ENCODE measurements at regions not wholly inside any gene's neighbourhood (a gene's known extent, or its start where the extent isn't known, plus 50 kb on each side); places are given as distances from the start of the nearest gene placed in this dataset.

GRCh38 chr21:17709266-17709611 is 96.5 kb upstream of the BTG3 start:
- no peak overlapping the region for H4K91ac ChIP-seq (replicated peaks; ENCODE audit: insufficient read length, low read length)
- H3K56ac ChIP-seq (replicated peaks; ENCODE audit: insufficient read length, low read depth, low read length), result no peak overlapping the region
- no peak overlapping the region for H3K14ac ChIP-seq (ENCODE audit: insufficient read length)
- ChIA-PET POLR2A (ENCODE audit: partially characterized antibody) (no interaction called here), CTCF (ENCODE audit: partially characterized antibody) (no interaction called here)
- no peak overlapping the region for H2BK12ac ChIP-seq (ENCODE audit: low read depth, low read length)
- H3K4me1 ChIP-seq (replicated peaks in 1 of 4; ENCODE audit: control insufficient read depth in 3 of 4, insufficient read depth in 4 of 4, low read length in 3 of 4), result no peaks in the 10 kb centered on the region
- no peak overlapping the region for H2BK15ac ChIP-seq (ENCODE audit: low read length)
- no peaks in the 10 kb centered on the region for H3K23me2 ChIP-seq (ENCODE audit: low read depth, low read length)
- H3K79me2 ChIP-seq (ENCODE audit: control insufficient read depth in 1 of 2, insufficient read depth in 2 of 2, low read length in 2 of 2), result no peaks in the 10 kb centered on the region
- H3K4ac ChIP-seq (replicated peaks; ENCODE audit: insufficient read length, low read depth, low read length), result no peak overlapping the region
- H2AFZ ChIP-seq (ENCODE audit: low read length), result no peak overlapping the region
- no peak for TF ChIP-seq RXRA (IDR thresholded peaks at IDR 0.05; ENCODE audit: insufficient read depth, low read depth, low read length)
- TF ChIP-seq MAX (IDR thresholded peaks at IDR 0.05), result no peak
- TF ChIP-seq GABPA (IDR thresholded peaks at IDR 0.05; ENCODE audit: borderline replicate concordance, insufficient read depth, low read length), result no peak
- no peak for TF ChIP-seq PHF8 (conservative IDR thresholded peaks at IDR 0.05; ENCODE audit: low read depth, low read length)
- TF ChIP-seq SIRT6 (IDR thresholded peaks at IDR 0.05; ENCODE audit: low read length), result no peak
- TF ChIP-seq RAD21 (IDR thresholded peaks at IDR 0.05 in 1 of 2, conservative IDR thresholded peaks at IDR 0.05 in 1 of 2; ENCODE audit: low read depth in 2 of 2, low read length in 2 of 2), result no peak
- no peak for TF ChIP-seq CEBPB (IDR thresholded peaks at IDR 0.05; ENCODE audit: low read depth, low read length)
- no peak for FAIRE-seq
- no peaks in the 10 kb centered on the region for H3K79me1 ChIP-seq (ENCODE audit: low read depth, low read length)
- H4K5ac ChIP-seq (ENCODE audit: insufficient read length, low read depth, low read length), result no peak overlapping the region
- no peaks in the 10 kb centered on the region for H3K36me3 ChIP-seq (ENCODE audit: control insufficient read depth in 2 of 4, insufficient read depth in 4 of 4, low read length in 3 of 4)
- no peak overlapping the region for H4K8ac ChIP-seq (ENCODE audit: extremely low read depth, insufficient read depth, low read length)
- H3K9ac ChIP-seq (replicated peaks in 1 of 4; ENCODE audit: extremely low read depth in 1 of 4, low read depth in 3 of 4, low read length in 3 of 4), result no peak overlapping the region
- H3K23ac ChIP-seq (ENCODE audit: insufficient read length), result no peak overlapping the region
- no peak for DNase-seq (ENCODE audit: low read depth in 1 of 2, low spot score in 2 of 2)
- no peak overlapping the region for H2BK5ac ChIP-seq (ENCODE audit: low read depth, low read length)
- H2BK20ac ChIP-seq (ENCODE audit: low read length), result no peak overlapping the region
- H3K9me3 ChIP-seq (ENCODE audit: insufficient read depth in 2 of 2, low read depth in 1 of 2, low read length in 1 of 2), result peaks cover 7 to 9% of the 10 kb centered on the region in 2 experiments; a peak in 3 of 4 replicates
- no peak overlapping the region for H2BK120ac ChIP-seq (replicated peaks; ENCODE audit: low read depth, low read length)
- no peak overlapping the region for H3K18ac ChIP-seq (ENCODE audit: extremely low read depth, low read length)
- no peaks in the 10 kb centered on the region for H4K20me1 ChIP-seq (replicated peaks in 1 of 2; ENCODE audit: control insufficient read depth in 1 of 2, insufficient read depth in 2 of 2, low read length in 2 of 2)
- H3K4me2 ChIP-seq (ENCODE audit: insufficient read depth in 1 of 2, low read depth in 2 of 2, low read length in 2 of 2), result no peak overlapping the region
- H3K4me3 ChIP-seq (ENCODE audit: extremely low read depth in 1 of 4, insufficient read depth in 2 of 4, low read depth in 3 of 4, low read length in 4 of 4), result no peak overlapping the region
- no peaks in the 10 kb centered on the region for H3K27me3 ChIP-seq (replicated peaks in 1 of 4; ENCODE audit: control insufficient read depth in 3 of 4, extremely low read depth in 1 of 4, insufficient read depth in 3 of 4, low read length in 3 of 4)
- H2AK5ac ChIP-seq (ENCODE audit: low read depth, low read length), result no peak overlapping the region
- H3K27ac ChIP-seq (ENCODE audit: low read depth, low read length), result no peak overlapping the region

All from H1 (cell line).